Erythroblast (primary cell): ENCODE measurements at regions not wholly inside any gene's neighbourhood (a gene's known extent, or its start where the extent isn't known, plus 50 kb on each side); places are given as distances from the start of the nearest gene placed in this dataset.

Experiments used
- GATA1 ChIP-seq: IDR thresholded peaks from 2 replicates; pipeline ENCODE4 v1.6.1; 2011; ENCODE audit warnings: low read depth, mild to moderate bottlenecking, control low read depth, low read length, moderate library complexity
- POLR2A ChIP-seq: IDR thresholded peaks from 2 replicates; pipeline ENCODE4 v1.6.1; 2011; ENCODE audit warnings: mild to moderate bottlenecking, low read length

- TF ChIP-seq POLR2A (no peak), GATA1 (no peak)
Measured at GRCh38 chr4:95732061-95732460, 107.8 kb upstream of the PDHA2 start.
